Spinal cord (tissue), 9 donors: ENCODE measurements at regions not wholly inside any gene's neighbourhood (a gene's known extent, or its start where the extent isn't known, plus 50 kb on each side); places are given as distances from the start of the nearest gene placed in this dataset.

Source experiments
- DNase-seq, 6 donors: peaks; one replicate each; pipeline versions ENCODE4 v3.0.0 to v3.0.0-alpha.2; 2013 to 2015; ENCODE audit warnings: low spot score in 6 of 6, low read depth in 4 of 6
- H3K27ac ChIP-seq: one replicate; pipeline ENCODE4 v1.5.1; 2013; ENCODE audit warnings: low read depth, low read length, control low read depth
- H3K27me3 ChIP-seq: one replicate; pipeline ENCODE4 v1.6.1; 2013; ENCODE audit warnings: low read length; ENCODE audit not compliant: control insufficient read depth, insufficient read depth
- H3K36me3 ChIP-seq: one replicate; pipeline ENCODE4 v1.6.1; 2013; ENCODE audit warnings: low read length; ENCODE audit not compliant: control insufficient read depth, insufficient read depth
- H3K4me1 ChIP-seq: one replicate; pipeline ENCODE4 v1.6.1; 2013; ENCODE audit warnings: low read length; ENCODE audit not compliant: control insufficient read depth, insufficient read depth
- H3K4me3 ChIP-seq: one replicate; pipeline ENCODE4 v1.5.1; 2013; ENCODE audit warnings: low read depth, low read length, control low read depth
- H3K9me3 ChIP-seq: one replicate; pipeline ENCODE4 v1.6.1; 2013; ENCODE audit warnings: low read length; ENCODE audit not compliant: control insufficient read depth, insufficient read depth
- WGBS: methylation state at CpG from one replicate; pipeline ENCODE4 v1.1.5; 2013; ENCODE audit warnings: missing lambda C conversion rate; ENCODE audit not compliant: insufficient coverage; 5-methylcytosine and 5-hydroxymethylcytosine counted together
- donor health status: healthy.

- 66% methylated on average over 4 of the region's 5 CpGs for WGBS
- no peaks in the 10 kb centered on the region for H3K9me3 ChIP-seq
- no peak for DNase-seq
- H3K27ac ChIP-seq, result no peak overlapping the region
- peaks cover 4% of the 10 kb centered on the region for H3K4me1 ChIP-seq
- no peaks in the 10 kb centered on the region for H3K36me3 ChIP-seq
- no peak overlapping the region for H3K4me3 ChIP-seq
- H3K27me3 ChIP-seq, result no peaks in the 10 kb centered on the region
Measured at GRCh38 chr2:235206980-235207579, 255.3 kb downstream of the SH3BP4 start.

GRCh38 chr2:235211056-235211455 lies 259.2 kb downstream of the SH3BP4 start:
- WGBS, result no CpG with 5 or more reads among the region's 2 CpGs

GRCh38 chr2:235212501-235213158 lies 260.8 kb downstream of the SH3BP4 start:
- DNase-seq, result peak in 2 of 6 donors; percentile 11 to 33
- H3K36me3 ChIP-seq, result no peaks in the 10 kb centered on the region
- no peak overlapping the region for H3K27ac ChIP-seq
- H3K4me3 ChIP-seq, result no peak overlapping the region
- H3K4me1 ChIP-seq, result no peaks in the 10 kb centered on the region
- no peaks in the 10 kb centered on the region for H3K27me3 ChIP-seq
- no peaks in the 10 kb centered on the region for H3K9me3 ChIP-seq
- WGBS, result 79% methylated on average over 3 of the region's 5 CpGs

More at GRCh38 chr2:235211056-235211455, 259.2 kb downstream of the SH3BP4 start:
- H3K4me1 ChIP-seq, result peaks cover 4% of the 10 kb centered on the region
- DNase-seq, result no peak
- H3K4me3 ChIP-seq, result no peak overlapping the region
- no peak overlapping the region for H3K27ac ChIP-seq
- no peaks in the 10 kb centered on the region for H3K27me3 ChIP-seq
- no peaks in the 10 kb centered on the region for H3K9me3 ChIP-seq
- no peaks in the 10 kb centered on the region for H3K36me3 ChIP-seq

GRCh38 chr2:235215248-235215647 lies 263.4 kb downstream of the SH3BP4 start:
- WGBS, result 86% methylated on average over 2 of the region's 5 CpGs

GRCh38 chr2:235216901-235217300 lies 265.1 kb downstream of the SH3BP4 start:
- Histone ChIP-seq H3K27me3 (no peaks in the 10 kb centered on the region), H3K9me3 (no peaks in the 10 kb centered on the region), H3K4me3 (no peak overlapping the region), H3K27ac (no peak overlapping the region), H3K4me1 (no peaks in the 10 kb centered on the region), H3K36me3 (no peaks in the 10 kb centered on the region)
- DNase-seq, result no peak
- WGBS, result 67% methylated on average over 1 of the region's 3 CpGs

More at GRCh38 chr2:235215248-235215647, 263.4 kb downstream of the SH3BP4 start:
- Histone ChIP-seq H3K4me3 (no peak overlapping the region), H3K4me1 (no peaks in the 10 kb centered on the region), H3K27ac (no peak overlapping the region), H3K36me3 (no peaks in the 10 kb centered on the region), H3K27me3 (no peaks in the 10 kb centered on the region), H3K9me3 (no peaks in the 10 kb centered on the region)
- DNase-seq, result no peak

GRCh38 chr2:235217846-235218245 lies 266.0 kb downstream of the SH3BP4 start:
- WGBS, result no CpG with 5 or more reads among the region's 5 CpGs
- no peak overlapping the region for H3K4me3 ChIP-seq
- no peaks in the 10 kb centered on the region for H3K36me3 ChIP-seq
- H3K27ac ChIP-seq, result no peak overlapping the region
- peak in 2 of 6 donors; percentile 11 to 66 for DNase-seq
- no peaks in the 10 kb centered on the region for H3K9me3 ChIP-seq
- no peaks in the 10 kb centered on the region for H3K4me1 ChIP-seq
- H3K27me3 ChIP-seq, result no peaks in the 10 kb centered on the region

GRCh38 chr2:235218486-235218907 lies 266.7 kb downstream of the SH3BP4 start:
- no peaks in the 10 kb centered on the region for H3K27me3 ChIP-seq
- no peaks in the 10 kb centered on the region for H3K4me1 ChIP-seq
- WGBS, result 81% methylated on average over 10 of the region's 10 CpGs
- H3K27ac ChIP-seq, result no peak overlapping the region
- DNase-seq, result no peak
- no peaks in the 10 kb centered on the region for H3K36me3 ChIP-seq
- H3K9me3 ChIP-seq, result no peaks in the 10 kb centered on the region
- H3K4me3 ChIP-seq, result no peak overlapping the region

GRCh38 chr2:235219048-235219447 lies 267.2 kb downstream of the SH3BP4 start:
- Histone ChIP-seq H3K4me3 (no peak overlapping the region), H3K27ac (no peak overlapping the region), H3K36me3 (no peaks in the 10 kb centered on the region), H3K27me3 (no peaks in the 10 kb centered on the region), H3K4me1 (no peaks in the 10 kb centered on the region), H3K9me3 (no peaks in the 10 kb centered on the region)
- WGBS, result 37% methylated on average over 4 of the region's 5 CpGs
- DNase-seq, result no peak

GRCh38 chr2:235220331-235220730 lies 268.5 kb downstream of the SH3BP4 start:
- no peaks in the 10 kb centered on the region for H3K36me3 ChIP-seq
- no peak overlapping the region for H3K27ac ChIP-seq
- H3K4me1 ChIP-seq, result no peaks in the 10 kb centered on the region
- no peaks in the 10 kb centered on the region for H3K9me3 ChIP-seq
- WGBS, result 86% methylated on average over 6 of the region's 6 CpGs
- DNase-seq, result no peak
- H3K27me3 ChIP-seq, result no peaks in the 10 kb centered on the region
- H3K4me3 ChIP-seq, result no peak overlapping the region

- Histone ChIP-seq H3K4me3 (no peak overlapping the region), H3K4me1 (no peaks in the 10 kb centered on the region), H3K27me3 (no peaks in the 10 kb centered on the region), H3K9me3 (no peaks in the 10 kb centered on the region), H3K36me3 (no peaks in the 10 kb centered on the region), H3K27ac (no peak overlapping the region)
- DNase-seq, result no peak
Measured at GRCh38 chr2:235223011-235223410, 270.8 kb upstream of the AGAP1 start.
